ENCODE measurements at regions not wholly inside any gene's neighbourhood (a gene's known extent, or its start where the extent isn't known, plus 50 kb on each side); places are given as distances from the start of the nearest gene placed in this dataset.

GRCh38 chr4:52250154-52250553 is 199.1 kb downstream of the SPATA18 start:
- no peak overlapping the region for H2AFZ ChIP-seq (ENCODE audit: low read depth, low read length, poor library complexity, severe bottlenecking)
- H3K27me3 ChIP-seq (ENCODE audit: insufficient read depth, low read length), result peaks cover 19% of the 10 kb centered on the region; the same call in 1 of the 2 replicates
- H3K27ac ChIP-seq (ENCODE audit: low read depth, low read length), result no peak overlapping the region
- H3K4me3 ChIP-seq (replicated peaks in 1 of 2; ENCODE audit: low read depth in 1 of 2, low read length in 2 of 2), result no peak overlapping the region
- H3K79me2 ChIP-seq (ENCODE audit: insufficient read depth, low read length), result no peaks in the 10 kb centered on the region
- ChIA-PET CTCF (interaction anchor here (1.0 kb wide), 1 partner anchor 1984 kb away, joined by 4 read pairs; no protein-coding TSS in a partner anchor), RAD21 (ENCODE audit: low non-redundant PET in 1 of 2, low total read pairs in 2 of 2, uncharacterized antibody in 2 of 2, unreplicated experiment in 2 of 2) (no interaction called here), POLR2A (no interaction called here)
- no peak for ATAC-seq
- TF ChIP-seq CBX3 (IDR thresholded peaks at IDR 0.05; ENCODE audit: low read depth) (no peak), RAD21 (IDR thresholded peaks at IDR 0.05; ENCODE audit: low read depth) (no peak), EGR1 (IDR thresholded peaks at IDR 0.05; ENCODE audit: low read depth) (no peak), YY1 (IDR thresholded peaks at IDR 0.05; ENCODE audit: extremely low read depth, insufficient replicate concordance, low read depth, low read length) (no peak)
- no TSS peak for BruUV-seq (replicated peaks)
- H3K9me2 ChIP-seq (ENCODE audit: insufficient read depth), result no peaks in the 10 kb centered on the region
- H4K20me1 ChIP-seq (ENCODE audit: insufficient read depth), result no peaks in the 10 kb centered on the region
- H3K36me3 ChIP-seq (ENCODE audit: control insufficient read depth in 1 of 2, insufficient read depth in 2 of 2, low read length in 2 of 2), result no peaks in the 10 kb centered on the region
- no peaks in the 10 kb centered on the region for H3K4me1 ChIP-seq (ENCODE audit: control insufficient read depth in 1 of 2, insufficient read depth in 2 of 2, low read length in 2 of 2)
- intact Hi-C loops (cut with micrococcal nuclease), result no loop called here
- H3K9me3 ChIP-seq (ENCODE audit: control insufficient read depth in 1 of 2, insufficient read depth in 1 of 2, low read depth in 1 of 2, low read length in 2 of 2), result no peaks in the 10 kb centered on the region
- no peak for DNase-seq (ENCODE audit: low read depth, low spot score)
- H3K4me2 ChIP-seq (ENCODE audit: low read length), result no peak overlapping the region
- H3K9ac ChIP-seq (ENCODE audit: low read length), result no peak overlapping the region

GRCh38 chr4:52251864-52252263 is 200.8 kb downstream of the SPATA18 start:
- Histone ChIP-seq H3K79me2 (ENCODE audit: insufficient read depth, low read length) (no peaks in the 10 kb centered on the region), H3K4me3 (replicated peaks in 1 of 2; ENCODE audit: low read depth in 1 of 2, low read length in 2 of 2) (no peak overlapping the region), H3K27ac (ENCODE audit: low read depth, low read length) (no peak overlapping the region), H3K4me2 (ENCODE audit: low read length) (no peak overlapping the region), H3K9me3 (ENCODE audit: control insufficient read depth in 1 of 2, insufficient read depth in 1 of 2, low read depth in 1 of 2, low read length in 2 of 2) (no peaks in the 10 kb centered on the region), H3K4me1 (ENCODE audit: control insufficient read depth in 1 of 2, insufficient read depth in 2 of 2, low read length in 2 of 2) (no peaks in the 10 kb centered on the region), H3K9me2 (ENCODE audit: insufficient read depth) (no peaks in the 10 kb centered on the region), H4K20me1 (ENCODE audit: insufficient read depth) (no peaks in the 10 kb centered on the region), H3K27me3 (ENCODE audit: insufficient read depth, low read length) (peaks cover 17% of the 10 kb centered on the region; the same call in 1 of the 2 replicates), H2AFZ (ENCODE audit: low read depth, low read length, poor library complexity, severe bottlenecking) (no peak overlapping the region), H3K9ac (ENCODE audit: low read length) (no peak overlapping the region), H3K36me3 (ENCODE audit: control insufficient read depth in 1 of 2, insufficient read depth in 2 of 2, low read length in 2 of 2) (no peaks in the 10 kb centered on the region)
- intact Hi-C loops (cut with micrococcal nuclease), result no loop called here
- BruUV-seq (replicated peaks), result no TSS peak
- TF ChIP-seq ELF1 (IDR thresholded peaks at IDR 0.05; ENCODE audit: borderline replicate concordance, low read depth) (no peak), EZH2 (IDR thresholded peaks at IDR 0.05) (no peak), FOSL1 (IDR thresholded peaks at IDR 0.05; ENCODE audit: low read depth) (no peak)
- ChIA-PET RAD21 (ENCODE audit: low non-redundant PET in 1 of 2, low total read pairs in 2 of 2, uncharacterized antibody in 2 of 2, unreplicated experiment in 2 of 2) (no interaction called here), POLR2A (no interaction called here), CTCF (no interaction called here)
- DNase-seq (ENCODE audit: low read depth, low spot score), result no peak
- no peak for ATAC-seq
